ENCODE measurements at regions not wholly inside any gene's neighbourhood (a gene's known extent, or its start where the extent isn't known, plus 50 kb on each side); places are given as distances from the start of the nearest gene placed in this dataset.

- in situ Hi-C loops (cut with HindIII; ENCODE audit: low sequenced_read_pairs): no loop called here
These were observed 215.8 kb upstream of the CITED2 start for GRCh38 chr6:139590206-139590605.

- in situ Hi-C loops (cut with HindIII; ENCODE audit: low sequenced_read_pairs): no loop called here
These were observed 214.5 kb upstream of the CITED2 start for GRCh38 chr6:139588734-139589593.

DNA sequence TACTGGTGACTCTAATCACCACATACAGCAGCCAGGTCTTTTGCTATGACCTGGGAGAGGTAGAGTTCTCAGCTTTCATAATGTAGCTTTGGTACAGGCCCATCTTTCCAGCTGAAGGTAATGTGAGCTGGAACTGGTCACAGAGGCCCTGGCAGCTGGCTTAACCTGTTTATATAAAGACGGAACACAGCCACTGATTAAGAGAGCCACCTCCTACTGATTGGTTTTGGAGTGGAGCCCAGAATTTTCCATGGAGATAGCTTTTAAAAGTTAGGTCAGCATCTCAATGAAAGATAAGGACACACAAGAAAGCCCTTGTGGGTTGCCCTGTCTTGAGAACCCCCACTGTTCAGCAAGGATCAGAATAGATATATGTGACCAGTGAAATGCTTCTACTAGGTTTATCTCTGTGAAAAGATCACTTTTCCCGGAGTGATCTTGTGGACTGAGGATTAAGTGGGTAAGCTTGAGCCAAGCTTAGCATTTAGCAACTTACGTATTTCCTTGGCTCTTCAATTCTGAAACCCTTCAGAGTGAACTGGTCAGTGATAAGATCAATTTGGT lies 213.7 kb upstream of the CITED2 start:
- in situ Hi-C loops (cut with HindIII; ENCODE audit: low sequenced_read_pairs): no loop called here

- in situ Hi-C loops (cut with HindIII; ENCODE audit: low sequenced_read_pairs): no loop called here
These were observed 213.0 kb upstream of the CITED2 start for GRCh38 chr6:139587469-139587868.

GRCh38 chr6:139586273-139586672 lies 211.8 kb upstream of the CITED2 start:
- in situ Hi-C loops (cut with HindIII; ENCODE audit: low sequenced_read_pairs): no loop called here

GRCh38 chr6:139584599-139584998 lies 210.2 kb upstream of the CITED2 start:
- in situ Hi-C loops (cut with HindIII; ENCODE audit: low sequenced_read_pairs): no loop called here

DNA sequence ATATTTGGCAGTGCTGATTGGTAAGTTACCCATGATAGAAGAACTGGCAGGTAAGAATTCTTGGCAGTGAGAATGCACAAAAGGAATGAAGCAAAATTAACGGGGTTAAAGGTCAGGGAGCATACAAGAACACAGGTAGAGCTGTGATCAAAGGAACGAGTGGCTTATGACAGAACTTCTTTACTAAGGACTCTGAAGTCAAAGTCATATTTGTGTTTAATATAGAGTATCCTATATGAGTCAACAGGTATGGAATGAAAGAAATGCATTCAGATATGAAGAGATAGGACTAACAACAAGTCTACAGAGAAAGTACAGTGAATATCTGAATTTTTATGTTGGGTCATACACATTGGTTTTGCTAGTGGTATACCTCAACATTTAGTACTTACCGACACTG lies 209.0 kb upstream of the CITED2 start:
- in situ Hi-C loops (cut with HindIII; ENCODE audit: low sequenced_read_pairs): no loop called here

DNA sequence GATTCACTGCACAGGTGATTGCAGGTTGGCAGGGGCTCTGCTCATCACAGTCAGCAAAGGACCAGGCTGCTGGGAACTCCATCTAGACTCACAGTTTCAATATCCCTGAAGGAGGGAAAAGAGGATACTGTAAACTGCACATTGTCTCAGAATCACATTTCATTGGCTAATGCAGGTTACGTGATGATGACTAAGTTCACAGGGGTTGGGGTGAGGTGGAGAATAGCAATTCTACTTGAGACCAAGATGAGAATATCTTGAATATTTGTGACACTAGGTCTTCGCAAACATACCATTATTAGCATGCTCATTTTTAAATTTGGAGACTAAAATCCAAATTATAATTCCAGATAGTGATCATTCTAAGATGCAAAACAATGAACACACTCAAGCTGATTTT lies 208.5 kb upstream of the CITED2 start:
- in situ Hi-C loops (cut with HindIII; ENCODE audit: low sequenced_read_pairs): no loop called here

- in situ Hi-C loops (cut with HindIII; ENCODE audit: low sequenced_read_pairs): no loop called here
These were observed 207.0 kb upstream of the CITED2 start for GRCh38 chr6:139581485-139581865.

DNA sequence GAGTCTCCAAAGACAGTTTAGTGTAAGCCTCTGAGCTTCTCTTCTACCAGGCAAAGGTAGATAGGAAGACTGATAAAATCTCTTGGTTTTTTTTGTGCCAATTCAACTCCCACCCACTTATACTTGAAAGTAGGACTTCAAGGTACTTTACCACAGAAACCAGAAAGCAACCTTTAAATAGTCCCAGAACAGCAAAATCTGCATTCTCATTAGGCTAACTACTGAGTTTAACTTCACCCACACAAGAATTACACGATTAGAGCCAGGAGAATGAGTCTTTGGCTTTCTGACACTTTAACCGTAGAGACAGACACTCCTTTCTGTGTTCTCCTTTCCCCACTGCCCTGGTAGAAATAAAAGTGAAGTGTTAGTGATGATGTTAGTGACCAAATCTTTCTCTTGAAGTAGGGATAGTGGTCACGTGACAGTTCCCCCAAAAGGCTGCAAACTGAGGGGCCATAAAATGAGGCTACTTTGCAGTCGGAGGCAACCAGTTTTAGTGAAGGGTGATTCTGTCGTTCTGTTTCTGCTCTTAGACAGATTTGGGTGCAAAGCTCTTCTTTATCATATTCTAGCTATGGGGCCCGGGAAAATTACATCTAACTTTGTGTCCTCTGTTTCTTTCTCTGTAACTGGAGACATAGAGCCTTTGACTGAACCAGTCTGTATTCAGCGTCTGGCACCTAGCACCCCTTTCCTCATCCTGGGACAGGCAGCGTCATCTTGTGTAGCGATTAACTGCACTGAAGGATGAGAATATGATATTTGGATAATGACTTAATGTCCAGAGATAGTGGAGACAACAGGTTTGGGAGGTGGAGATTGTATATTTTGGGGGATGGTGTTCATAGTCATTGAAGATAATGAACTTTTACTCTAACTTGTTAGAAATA lies 206.4 kb upstream of the CITED2 start:
- in situ Hi-C loops (cut with HindIII; ENCODE audit: low sequenced_read_pairs): no loop called here

GRCh38 chr6:139577763-139578604 lies 203.5 kb upstream of the CITED2 start:
- in situ Hi-C loops (cut with HindIII; ENCODE audit: low sequenced_read_pairs): loop anchor here (5.0 kb wide), 1 partner anchor 201 kb away; no protein-coding TSS in a partner anchor

GRCh38 chr6:139577124-139577762 lies 202.8 kb upstream of the CITED2 start:
- in situ Hi-C loops (cut with HindIII; ENCODE audit: low sequenced_read_pairs): loop anchor here (5.0 kb wide), 1 partner anchor 200 kb away; no protein-coding TSS in a partner anchor

DNA sequence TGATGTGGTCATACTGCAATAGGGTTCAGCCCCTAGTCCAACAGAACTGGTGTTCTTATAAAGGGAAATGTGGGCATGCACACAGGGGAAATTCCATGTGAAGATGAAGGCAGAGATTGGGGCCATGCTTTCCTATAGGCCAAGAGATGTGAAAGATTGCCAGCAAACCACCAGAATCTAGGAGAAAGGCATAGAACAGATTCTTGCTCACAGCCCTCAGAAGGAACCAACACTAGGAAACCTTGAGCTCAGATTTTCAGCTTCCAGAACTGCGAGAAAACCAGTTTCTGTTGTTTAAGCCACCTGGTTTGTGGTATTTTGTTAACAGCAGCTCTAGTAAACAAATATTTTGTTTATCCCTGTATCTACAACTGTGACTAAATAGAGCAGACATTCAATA lies 197.6 kb upstream of the CITED2 start:
- in situ Hi-C loops (cut with HindIII; ENCODE audit: low sequenced_read_pairs): no loop called here

DNA sequence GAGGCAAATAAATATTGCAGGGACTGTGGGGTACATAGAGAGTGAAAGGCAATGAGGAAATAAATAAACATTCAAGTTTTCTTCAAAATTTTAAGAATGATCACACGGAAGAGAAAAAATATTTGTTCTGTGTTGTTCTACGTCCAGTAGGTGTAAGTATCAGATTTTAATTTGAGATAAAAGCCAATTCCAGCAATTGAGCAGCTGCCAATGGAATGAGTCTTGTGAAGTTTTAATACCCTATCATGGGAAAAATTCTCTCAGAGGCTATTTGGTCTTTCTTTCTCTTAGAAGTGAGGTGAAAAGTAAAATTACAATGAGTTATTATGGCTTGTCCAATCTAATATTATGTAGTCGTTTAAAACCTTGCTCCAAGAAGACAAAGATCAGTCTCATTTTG lies 195.7 kb upstream of the CITED2 start:
- in situ Hi-C loops (cut with HindIII; ENCODE audit: low sequenced_read_pairs): no loop called here

GRCh38 chr6:139569566-139569965 lies 195.1 kb upstream of the CITED2 start:
- in situ Hi-C loops (cut with HindIII; ENCODE audit: low sequenced_read_pairs): no loop called here

DNA sequence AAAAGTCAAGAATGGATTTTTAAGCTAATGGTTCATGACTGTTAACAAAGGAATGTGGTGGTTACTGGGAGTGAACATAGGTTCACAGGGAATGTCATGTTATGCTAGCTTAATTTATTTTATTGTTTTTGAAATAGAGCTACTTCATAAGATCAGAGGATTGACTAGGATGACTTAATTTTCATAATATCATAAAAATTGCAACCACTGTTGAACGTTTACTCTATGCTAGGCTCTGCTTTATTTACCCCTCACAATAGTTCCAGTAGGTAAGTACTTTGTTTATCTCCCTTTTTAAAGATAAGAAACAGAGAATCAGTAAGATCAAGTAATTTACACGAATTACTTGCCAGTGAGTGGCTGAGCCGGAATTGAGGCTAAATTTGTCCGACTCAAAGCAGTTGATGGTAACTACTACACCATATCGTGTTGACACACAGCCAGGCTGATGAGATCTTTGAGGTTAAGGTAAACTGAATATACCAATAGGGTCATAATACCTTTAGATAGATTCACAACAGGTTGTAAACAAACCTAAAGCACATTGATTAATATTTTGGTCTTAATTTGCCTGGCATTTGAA lies 194.6 kb upstream of the CITED2 start:
- in situ Hi-C loops (cut with HindIII; ENCODE audit: low sequenced_read_pairs): no loop called here

GRCh38 chr6:139568151-139568955 lies 193.9 kb upstream of the CITED2 start:
- in situ Hi-C loops (cut with HindIII; ENCODE audit: low sequenced_read_pairs): no loop called here

- in situ Hi-C loops (cut with HindIII; ENCODE audit: low sequenced_read_pairs): no loop called here
These were observed 192.6 kb upstream of the CITED2 start for GRCh38 chr6:139567095-139567494.

DNA sequence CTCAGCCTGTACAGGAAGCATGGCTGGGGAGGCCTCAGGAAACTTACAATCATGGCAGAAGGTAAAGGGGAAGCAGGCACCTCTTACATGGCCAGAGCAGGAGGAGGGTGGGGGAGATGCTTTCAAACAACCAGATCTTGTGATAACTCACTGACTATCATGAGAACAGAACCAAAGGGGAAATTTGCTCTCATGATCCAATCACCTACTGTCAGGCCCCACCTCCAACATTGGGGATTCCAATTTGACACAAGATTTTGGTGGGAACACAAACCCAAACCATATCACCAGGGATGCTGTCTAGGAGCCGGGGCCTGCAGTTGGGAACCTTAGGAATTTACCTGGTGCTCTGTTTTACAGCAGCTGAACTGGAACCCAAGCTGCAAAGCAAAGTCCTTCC lies 191.1 kb upstream of the CITED2 start:
- in situ Hi-C loops (cut with HindIII; ENCODE audit: low sequenced_read_pairs): no loop called here

Data from DLD1 (cell line).